RWPE1 (cell line): ENCODE measurements at regions not wholly inside any gene's neighbourhood (a gene's known extent, or its start where the extent isn't known, plus 50 kb on each side); places are given as distances from the start of the nearest gene placed in this dataset.

Experiments
- CTCF ChIA-PET: fragments of 350-600 bp; sonication (Branson Sonifier 250); formaldehyde crosslinking; extraction: SDS; loops from one replicate; lab custom pipeline; 2021; lab: Yijun Ruan, JAX
- POLR2A ChIA-PET: fragments of 400-600 bp; formaldehyde crosslinking; extraction: SDS; loops from one replicate; lab custom pipeline; 2020; ENCODE audit warnings: antibody characterized with exemption; ENCODE audit not compliant: low non-redundant PET; lab: Yijun Ruan, JAX
- DNase-seq: peaks from one replicate; pipeline ENCODE4 v3.0.0; 2012; ENCODE audit warnings: low spot score
- H3K27ac ChIP-seq: fragments of 450-650 bp; 2 replicates; pipeline ENCODE4 v1.5.1; 2017
- CTCF ChIP-seq: fragments of 450-650 bp; conservative IDR thresholded peaks from 2 replicates; pipeline ENCODE4 v1.5.1; 2017; ENCODE audit warnings: low read depth, mild to moderate bottlenecking

- no peak for DNase-seq
- no peak for TF ChIP-seq CTCF
- no peak overlapping the region for H3K27ac ChIP-seq
- ChIA-PET CTCF (interaction anchor here (0.5 kb wide), 1 partner anchor 1262 kb away, joined by 4 read pairs; no protein-coding TSS in a partner anchor), POLR2A (no interaction called here)
Measured at GRCh38 chr12:16730772-16731171, 124.8 kb upstream of the LMO3 start.

GRCh38 chr12:16726879-16727278, 120.9 kb upstream of the LMO3 start:
- TF ChIP-seq CTCF = no peak
- no peak overlapping the region for H3K27ac ChIP-seq
- CTCF ChIA-PET = no interaction called here
- POLR2A ChIA-PET = no interaction called here
- DNase-seq = no peak

GRCh38 chr12:16719713-16720416, 113.9 kb upstream of the LMO3 start:
- no peak for TF ChIP-seq CTCF
- ChIA-PET POLR2A (no interaction called here), CTCF (no interaction called here)
- H3K27ac ChIP-seq = no peak overlapping the region
- DNase-seq = no peak

- CTCF ChIA-PET = interaction anchor here (0.5 kb wide), 1 partner anchor 1000 kb away, joined by 3 read pairs; no protein-coding TSS in a partner anchor
Measured at GRCh38 chr12:16716928-16717327, 111.0 kb upstream of the LMO3 start.

GRCh38 chr12:16692099-16692498, 86.1 kb upstream of the LMO3 start:
- DNase-seq = no peak
- ChIA-PET CTCF (no interaction called here), POLR2A (no interaction called here)
- no peak for TF ChIP-seq CTCF
- no peak overlapping the region for H3K27ac ChIP-seq

More at GRCh38 chr12:16716928-16717327, 111.0 kb upstream of the LMO3 start:
- POLR2A ChIA-PET = no interaction called here
- DNase-seq = no peak
- TF ChIP-seq CTCF = no peak
- no peak overlapping the region for H3K27ac ChIP-seq

- H3K27ac ChIP-seq = no peak overlapping the region
- TF ChIP-seq CTCF = no peak
- ChIA-PET POLR2A (no interaction called here), CTCF (no interaction called here)
- no peak for DNase-seq
Measured at GRCh38 chr12:16691624-16692023, 85.7 kb upstream of the LMO3 start.
